ENCODE measurements at regions not wholly inside any gene's neighbourhood (a gene's known extent, or its start where the extent isn't known, plus 50 kb on each side); places are given as distances from the start of the nearest gene placed in this dataset.

- Histone ChIP-seq H2BK15ac (ENCODE audit: low read length) (no peak overlapping the region), H3K4me2 (ENCODE audit: insufficient read depth in 1 of 2, low read depth in 2 of 2, low read length in 2 of 2) (no peak overlapping the region), H3K79me2 (ENCODE audit: control insufficient read depth in 1 of 2, insufficient read depth in 2 of 2, low read length in 2 of 2) (no peaks in the 10 kb centered on the region), H4K20me1 (replicated peaks in 1 of 2; ENCODE audit: control insufficient read depth in 1 of 2, insufficient read depth in 2 of 2, low read length in 2 of 2) (no peaks in the 10 kb centered on the region), H4K8ac (ENCODE audit: extremely low read depth, insufficient read depth, low read length) (no peak overlapping the region), H4K5ac (ENCODE audit: insufficient read length, low read depth, low read length) (no peak overlapping the region), H3K4me1 (replicated peaks in 1 of 4; ENCODE audit: control insufficient read depth in 3 of 4, insufficient read depth in 4 of 4, low read length in 3 of 4) (no peaks in the 10 kb centered on the region), H3K4ac (replicated peaks; ENCODE audit: insufficient read length, low read depth, low read length) (no peak overlapping the region), H3K4me3 (ENCODE audit: extremely low read depth in 1 of 4, insufficient read depth in 2 of 4, low read depth in 3 of 4, low read length in 4 of 4) (no peak overlapping the region), H2BK20ac (ENCODE audit: low read length) (no peak overlapping the region), H3K36me3 (ENCODE audit: control insufficient read depth in 2 of 4, insufficient read depth in 4 of 4, low read length in 3 of 4) (no peaks in the 10 kb centered on the region), H2BK5ac (ENCODE audit: low read depth, low read length) (no peak overlapping the region), H3K9ac (replicated peaks in 1 of 4; ENCODE audit: extremely low read depth in 1 of 4, low read depth in 3 of 4, low read length in 3 of 4) (no peak overlapping the region), H3K14ac (ENCODE audit: insufficient read length) (no peak overlapping the region), H2AK5ac (ENCODE audit: low read depth, low read length) (no peak overlapping the region), H2BK120ac (replicated peaks; ENCODE audit: low read depth, low read length) (no peak overlapping the region), H3K23ac (ENCODE audit: insufficient read length) (no peak overlapping the region), H4K91ac (replicated peaks; ENCODE audit: insufficient read length, low read length) (no peak overlapping the region), H3K79me1 (ENCODE audit: low read depth, low read length) (no peaks in the 10 kb centered on the region), H2AFZ (ENCODE audit: low read length) (no peak overlapping the region), H3K27me3 (replicated peaks in 1 of 4; ENCODE audit: control insufficient read depth in 3 of 4, extremely low read depth in 1 of 4, insufficient read depth in 3 of 4, low read length in 3 of 4) (no peaks in the 10 kb centered on the region), H3K56ac (replicated peaks; ENCODE audit: insufficient read length, low read depth, low read length) (no peak overlapping the region), H2BK12ac (ENCODE audit: low read depth, low read length) (no peak overlapping the region), H3K9me3 (ENCODE audit: insufficient read depth in 2 of 2, low read depth in 1 of 2, low read length in 1 of 2) (peaks cover 0 to 2% of the 10 kb centered on the region in 2 experiments; a peak in 1 of 4 replicates), H3K23me2 (ENCODE audit: low read depth, low read length) (no peaks in the 10 kb centered on the region), H3K27ac (ENCODE audit: low read depth, low read length) (no peak overlapping the region), H3K18ac (ENCODE audit: extremely low read depth, low read length) (no peak overlapping the region)
- DNase-seq (ENCODE audit: low read depth in 1 of 2, low spot score in 2 of 2) (no peak), FAIRE-seq (no peak)
- POLR2A ChIA-PET (ENCODE audit: partially characterized antibody) = no interaction called here
- TF ChIP-seq TAF7 (optimal IDR thresholded peaks at IDR 0.05; ENCODE audit: borderline replicate concordance, low read depth, low read length) (no peak), BCL11A (IDR thresholded peaks at IDR 0.05; ENCODE audit: low read depth in 2 of 2, low read length in 2 of 2) (no peak), FOSL1 (IDR thresholded peaks at IDR 0.05; ENCODE audit: insufficient read depth, low read depth, low read length) (no peak), CHD1 (IDR thresholded peaks at IDR 0.05; ENCODE audit: low read depth, low read length) (no peak), GTF2F1 (IDR thresholded peaks at IDR 0.05; ENCODE audit: borderline replicate concordance, low read depth, low read length) (no peak)
- 85% methylated on average over 1 of the region's 1 CpG; no CpG with 5 or more reads in 1 of the 2 experiments for WGBS, 2 experiments (ENCODE audit: extremely low coverage in 1 of 2, insufficient coverage in 1 of 2, insufficient read length in 1 of 2, insufficient replicate concordance in 2 of 2, low coverage in 1 of 2, low lambda C conversion rate in 2 of 2, missing lambda C conversion rate in 1 of 2)
- CTCF ChIA-PET (ENCODE audit: partially characterized antibody) = interaction anchor here (1.1 kb wide), 1 partner anchor 25 kb away, joined by 3 read pairs; no protein-coding TSS in a partner anchor
Measured at GRCh38 chr1:162912061-162912667, 51.2 kb upstream of the CCDC190 start.
